ENCODE measurements at regions not wholly inside any gene's neighbourhood (a gene's known extent, or its start where the extent isn't known, plus 50 kb on each side); places are given as distances from the start of the nearest gene placed in this dataset.

DNA sequence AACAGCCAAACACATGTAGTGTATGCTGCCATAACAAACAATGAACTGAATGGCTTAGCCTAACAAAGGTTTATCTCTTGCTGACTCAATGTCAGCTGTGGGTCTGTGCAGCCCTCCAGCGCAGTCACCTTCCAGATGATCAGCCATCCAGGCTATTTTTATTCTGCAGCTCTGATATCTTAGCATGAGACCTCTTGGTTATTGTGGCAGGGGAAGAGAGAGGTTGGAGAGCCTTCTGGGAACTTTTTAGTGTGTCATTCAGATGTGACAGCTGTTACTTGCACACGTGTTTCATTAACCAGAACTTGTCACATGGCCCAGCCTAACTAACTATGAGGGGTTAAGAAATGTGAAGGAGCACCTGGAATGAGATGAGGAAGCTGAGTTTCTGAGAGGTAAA lies 202.5 kb downstream of the DHX35 start:
- no peak for DNase-seq (ENCODE audit: low read depth in 3 of 3)

DNA sequence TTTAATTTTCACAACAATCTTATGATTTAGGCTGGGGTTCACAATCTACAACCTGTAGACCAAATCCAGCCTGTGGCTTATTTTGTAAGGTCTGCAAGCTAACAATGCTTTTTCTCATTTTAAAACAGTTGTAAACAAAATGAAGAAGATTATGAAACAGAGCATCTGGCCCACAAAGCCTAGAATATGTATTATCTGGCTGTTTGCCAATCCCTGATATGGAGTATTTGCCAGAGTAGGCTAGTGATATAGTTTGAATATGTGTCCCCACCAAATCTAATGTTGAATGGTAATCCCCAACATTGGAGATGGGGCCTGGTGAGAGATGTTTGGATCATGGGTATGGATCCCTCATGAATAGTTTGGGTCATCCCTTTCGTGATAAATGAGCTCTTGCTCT lies 201.8 kb downstream of the DHX35 start:
- DNase-seq (ENCODE audit: low read depth in 3 of 3) = no peak

GRCh38 chr20:39161900-39162299 lies 199.8 kb downstream of the DHX35 start:
- no peak for DNase-seq (ENCODE audit: low read depth in 3 of 3)

- no peak for DNase-seq (ENCODE audit: low read depth in 3 of 3)
Measured at GRCh38 chr20:39155971-39156370, 193.8 kb downstream of the DHX35 start.

DNA sequence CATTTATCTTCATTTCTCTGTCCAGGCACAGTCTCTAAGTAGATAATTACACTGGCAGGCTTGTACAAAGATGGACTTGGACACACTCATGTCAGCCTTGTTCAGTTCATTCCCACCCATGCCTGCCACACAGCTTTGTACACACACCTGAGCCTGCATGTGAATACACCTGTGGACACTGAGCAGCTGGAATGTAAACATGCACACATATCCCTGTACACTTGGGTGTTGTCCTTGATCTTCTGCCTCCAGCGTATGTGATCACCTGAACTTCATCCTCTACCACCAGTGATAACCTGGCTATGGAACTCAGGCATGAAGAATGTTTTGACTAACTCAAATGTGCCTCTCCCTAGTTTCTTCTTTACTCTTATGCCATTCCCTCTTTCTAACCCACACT lies 190.6 kb downstream of the DHX35 start:
- no peak for DNase-seq (ENCODE audit: low read depth in 3 of 3)

GRCh38 chr20:39152126-39152525 lies 190.0 kb downstream of the DHX35 start:
- no peak for DNase-seq (ENCODE audit: low read depth in 3 of 3)

DNA sequence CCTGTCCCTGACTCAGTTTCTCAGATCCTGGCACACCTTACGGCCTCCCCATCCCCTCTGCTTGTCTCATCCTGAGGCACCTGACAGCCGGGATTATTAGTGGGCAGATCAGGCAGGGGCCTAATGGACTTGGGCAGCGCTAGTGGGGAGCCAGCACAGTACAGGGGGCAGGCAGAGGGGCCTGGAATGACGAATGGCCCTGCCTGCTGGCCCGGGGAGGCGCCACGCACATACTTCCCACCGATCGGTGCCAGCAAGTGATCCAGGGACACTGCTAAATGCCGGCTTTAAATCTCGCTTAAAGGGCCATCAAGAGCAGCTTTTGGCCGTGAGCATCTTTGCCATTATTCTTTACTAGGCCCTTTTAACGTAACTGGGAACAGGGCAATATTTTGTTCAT lies 188.4 kb downstream of the DHX35 start:
- no peak for DNase-seq (ENCODE audit: low read depth in 3 of 3)

DNA sequence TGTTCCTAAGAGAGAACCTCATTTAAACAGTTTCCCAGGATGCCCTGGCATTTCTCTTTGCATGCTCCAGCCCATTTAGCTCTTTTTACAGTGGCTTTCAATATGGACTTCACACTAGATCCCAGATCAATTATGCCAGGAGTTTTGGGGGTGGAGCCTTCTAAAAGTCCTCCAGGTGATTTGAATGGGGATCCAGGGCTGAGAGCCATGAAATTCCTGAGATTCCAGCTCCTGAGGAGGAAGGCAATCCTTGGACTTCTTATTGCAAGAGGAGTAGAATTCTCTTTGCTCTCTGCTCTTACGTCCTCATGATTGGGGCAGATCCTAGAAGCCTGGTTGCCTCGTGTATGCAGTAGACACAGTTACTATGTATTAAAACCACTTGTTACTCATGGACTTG lies 184.2 kb downstream of the DHX35 start:
- DNase-seq (ENCODE audit: low read depth in 3 of 3) = no peak

DNA sequence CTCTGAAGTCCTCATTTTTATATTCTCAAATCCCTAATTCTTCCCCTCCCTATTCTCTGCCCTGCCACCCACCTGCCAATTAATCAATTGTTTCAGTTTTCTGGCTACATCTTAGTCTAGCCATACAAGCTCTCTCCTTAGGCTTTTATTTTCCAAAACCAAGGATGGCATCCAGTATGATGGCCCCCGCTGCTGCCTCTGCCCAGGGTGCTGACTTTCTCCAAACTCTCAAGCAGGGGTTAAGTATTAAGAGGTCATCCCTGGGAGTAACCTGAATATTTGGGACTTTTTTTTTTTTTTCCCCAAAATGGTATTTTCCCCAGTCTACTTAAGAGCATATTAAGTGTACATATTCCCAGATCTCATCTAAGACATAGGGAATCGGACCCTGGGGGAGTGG lies 183.8 kb downstream of the DHX35 start:
- no peak for DNase-seq (ENCODE audit: low read depth in 3 of 3)

- no peak for DNase-seq (ENCODE audit: low read depth in 3 of 3)
Measured at GRCh38 chr20:39144757-39145156, 182.6 kb downstream of the DHX35 start.

DNA sequence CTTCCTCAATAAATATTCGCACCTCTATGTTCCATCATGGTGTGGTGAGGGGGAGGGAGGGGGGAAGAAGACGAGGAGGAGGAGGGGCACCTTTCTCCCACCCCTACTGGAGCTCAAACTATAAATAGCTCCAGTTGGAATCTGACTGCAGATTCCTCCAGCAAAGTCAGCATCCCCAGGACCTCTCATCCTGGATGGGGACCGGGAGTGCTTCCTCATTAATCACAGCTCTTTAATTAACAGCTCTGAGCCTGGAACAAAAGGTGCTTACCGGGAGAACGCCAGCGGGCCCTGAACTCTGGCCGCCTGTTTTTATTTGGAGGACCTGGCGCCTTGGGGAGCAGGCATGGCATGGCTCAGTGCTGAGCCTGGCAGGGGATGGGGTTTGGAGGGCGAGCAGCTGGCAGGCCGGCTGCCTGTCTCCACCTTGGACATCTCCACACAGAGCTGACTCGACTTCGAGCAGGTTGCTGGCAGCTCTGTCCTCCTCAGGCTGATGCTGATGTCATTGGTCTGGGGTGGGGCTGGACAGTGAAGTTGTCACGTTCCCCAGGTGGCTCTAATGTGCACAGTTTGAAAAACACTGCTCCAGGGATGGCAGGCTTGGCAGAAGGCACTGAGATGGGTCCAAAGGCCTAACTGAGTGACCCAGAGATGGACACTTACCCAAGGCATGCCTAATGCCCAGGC lies 180.4 kb downstream of the DHX35 start:
- no peak for DNase-seq (ENCODE audit: low read depth in 3 of 3)

DNA sequence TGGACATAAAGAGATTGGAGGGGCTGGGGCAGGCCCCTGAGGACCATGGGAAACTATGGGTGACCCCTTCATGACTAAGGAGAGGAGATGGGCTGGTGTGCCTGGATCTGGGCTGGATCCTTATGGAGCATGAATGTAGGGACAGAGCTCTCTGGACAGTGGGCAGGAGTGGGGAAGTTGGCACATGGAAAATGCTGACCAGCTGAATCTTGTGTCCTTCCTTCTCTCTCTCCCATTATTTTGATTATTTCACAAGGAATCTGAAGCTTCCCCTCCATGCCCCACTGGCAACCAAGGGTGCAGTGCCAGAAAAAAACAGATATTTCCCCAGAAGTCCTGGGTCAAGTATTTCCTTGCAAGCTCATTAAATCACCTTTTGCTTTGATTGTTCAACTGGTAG lies 175.2 kb downstream of the DHX35 start:
- DNase-seq (ENCODE audit: low read depth in 3 of 3) = no peak

- DNase-seq (ENCODE audit: low read depth in 3 of 3) = no peak
Measured at GRCh38 chr20:39136798-39137197, 174.7 kb downstream of the DHX35 start.

GRCh38 chr20:39135885-39136544 lies 173.9 kb downstream of the DHX35 start:
- no peak for DNase-seq (ENCODE audit: low read depth in 3 of 3)

GRCh38 chr20:39133201-39133600 lies 171.1 kb downstream of the DHX35 start:
- DNase-seq (ENCODE audit: low read depth in 3 of 3) = no peak

DNA sequence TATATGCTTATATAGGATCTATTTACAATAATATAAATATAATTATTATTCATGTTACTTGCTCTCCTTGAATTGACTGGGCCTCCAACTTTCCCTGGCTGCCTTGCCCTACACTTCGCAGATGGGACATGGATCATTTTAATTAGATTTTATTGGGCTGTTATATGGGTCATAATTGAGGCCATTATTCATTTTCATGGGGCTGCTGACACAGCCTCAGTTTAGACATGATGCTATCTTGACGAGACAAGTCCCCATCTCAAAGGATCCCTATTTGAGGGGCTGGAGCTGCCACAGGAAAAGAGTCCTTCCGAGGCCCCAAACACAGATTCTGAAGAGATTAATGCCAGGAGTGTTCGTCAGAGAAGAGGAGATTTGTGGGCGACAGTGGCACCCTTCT lies 170.4 kb downstream of the DHX35 start:
- DNase-seq (ENCODE audit: low read depth in 3 of 3) = no peak

DNA sequence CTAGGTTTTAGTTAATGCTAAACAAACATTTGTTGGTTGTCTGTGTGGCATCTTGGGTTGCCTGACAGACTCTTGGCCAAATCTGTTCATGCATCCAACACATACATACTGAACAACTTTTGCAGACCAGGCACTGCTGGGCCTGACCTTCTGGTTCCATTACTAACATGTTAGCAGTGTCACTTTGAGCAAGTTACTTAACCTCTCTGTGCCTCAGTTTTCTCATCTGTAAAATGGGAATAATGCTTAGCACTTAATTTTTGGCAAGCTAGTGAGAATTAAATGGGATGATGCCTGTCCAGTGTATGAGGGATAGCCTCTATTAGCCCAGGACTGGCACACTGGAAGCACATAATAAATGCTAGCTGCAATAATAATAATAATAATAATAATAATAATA lies 169.9 kb downstream of the DHX35 start:
- DNase-seq (ENCODE audit: low read depth in 3 of 3) = no peak

DNA sequence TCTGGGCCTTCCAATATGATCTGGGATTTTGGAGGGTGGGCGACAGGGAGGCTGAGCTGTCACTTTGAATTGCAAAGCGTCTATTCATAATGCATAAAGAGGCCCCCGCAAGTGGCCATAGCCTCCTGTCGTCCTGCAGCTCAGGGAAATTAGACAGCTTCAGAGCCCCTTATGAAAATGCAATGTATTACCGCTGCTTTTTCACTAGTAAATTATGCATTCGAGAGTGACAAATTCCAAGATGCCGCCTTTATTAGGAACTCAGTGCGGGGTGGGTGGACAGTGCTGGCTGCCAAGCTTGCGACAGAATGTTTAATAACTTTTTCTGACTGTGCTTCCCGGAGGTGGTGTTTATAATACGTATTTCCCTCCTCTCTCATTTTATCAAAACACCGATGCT lies 168.5 kb downstream of the DHX35 start:
- DNase-seq (ENCODE audit: low read depth in 3 of 3) = no peak

- DNase-seq (ENCODE audit: low read depth in 3 of 3) = no peak
Measured at GRCh38 chr20:39129523-39129922, 167.4 kb downstream of the DHX35 start.

DNA sequence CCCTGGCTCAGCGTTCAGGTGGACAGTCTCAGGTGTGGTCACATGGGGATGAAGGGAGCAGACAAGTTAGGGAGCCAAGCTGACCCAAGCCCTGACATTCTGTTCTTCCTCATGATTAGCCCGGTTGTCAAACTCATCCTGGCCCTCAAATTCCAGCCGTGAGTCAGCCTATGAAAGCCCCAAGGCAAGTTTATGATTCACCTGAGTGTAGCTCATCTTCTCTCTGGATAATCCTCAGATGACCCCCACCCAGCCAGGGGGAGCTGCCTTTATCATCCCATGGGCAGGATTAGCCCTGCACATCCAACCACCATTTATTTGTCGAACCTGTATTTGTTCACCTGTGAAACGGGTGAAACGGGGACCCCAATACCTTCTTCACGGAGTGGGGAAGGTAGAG lies 161.9 kb downstream of the DHX35 start:
- DNase-seq (ENCODE audit: low read depth in 3 of 3) = no peak

GRCh38 chr20:39123185-39123557 lies 161.0 kb downstream of the DHX35 start:
- no peak for DNase-seq (ENCODE audit: low read depth in 3 of 3)

DNA sequence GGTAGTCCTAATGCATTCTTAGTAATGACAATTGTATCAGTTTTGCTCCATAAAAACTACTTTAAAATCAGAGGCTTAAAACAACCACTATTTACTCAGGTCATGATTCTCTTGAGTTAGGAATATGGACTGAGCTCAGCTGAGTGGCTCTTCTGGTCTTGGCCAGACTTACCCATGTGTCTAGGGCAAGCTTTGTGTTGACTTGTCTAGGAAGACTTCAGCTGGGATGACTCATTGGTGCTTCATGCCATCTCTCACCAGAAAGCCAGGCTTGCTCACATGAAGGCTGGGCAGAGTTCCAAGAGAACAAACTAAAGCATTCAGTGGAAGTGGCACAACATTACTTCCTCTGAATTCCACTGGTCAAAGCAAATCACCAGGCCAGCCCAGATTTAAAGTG lies 155.3 kb downstream of the DHX35 start:
- DNase-seq (ENCODE audit: low read depth in 3 of 3) = no peak

- no peak for DNase-seq (ENCODE audit: low read depth in 3 of 3)
Measured at GRCh38 chr20:39116020-39116419, 153.9 kb downstream of the DHX35 start.

- DNase-seq (ENCODE audit: low read depth in 3 of 3) = no peak
Measured at GRCh38 chr20:39112178-39112743, 150.1 kb downstream of the DHX35 start.

Measured in stimulated activated CD4-positive, alpha-beta T cell treated with anti-CD3 and anti-CD28 coated beads, TNF-alpha, amount 100 ng/mL, for 4 hours (primary cell).